ENCODE measurements at regions not wholly inside any gene's neighbourhood (a gene's known extent, or its start where the extent isn't known, plus 50 kb on each side); places are given as distances from the start of the nearest gene placed in this dataset.

DNA sequence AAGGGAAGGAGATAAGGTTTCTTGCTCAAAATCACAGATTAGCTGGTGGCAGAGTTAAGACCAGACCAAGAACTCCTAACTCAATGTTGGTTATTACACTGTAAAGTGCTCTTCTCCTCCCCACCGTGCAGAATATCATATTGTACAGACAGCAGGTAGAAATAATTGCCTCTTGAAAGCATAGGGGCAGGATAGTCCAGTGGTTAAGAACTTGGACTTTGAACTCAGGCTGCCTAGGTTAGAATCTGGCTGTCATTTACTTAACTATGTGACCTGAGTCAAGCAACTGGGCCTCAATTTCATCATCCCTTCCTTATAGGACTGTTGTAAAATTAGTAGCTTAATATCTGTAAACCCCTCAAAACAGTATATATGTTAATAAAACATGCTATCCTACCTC is 114.9 kb upstream of the HIVEP3 start:
- ATAC-seq: no peak

DNA sequence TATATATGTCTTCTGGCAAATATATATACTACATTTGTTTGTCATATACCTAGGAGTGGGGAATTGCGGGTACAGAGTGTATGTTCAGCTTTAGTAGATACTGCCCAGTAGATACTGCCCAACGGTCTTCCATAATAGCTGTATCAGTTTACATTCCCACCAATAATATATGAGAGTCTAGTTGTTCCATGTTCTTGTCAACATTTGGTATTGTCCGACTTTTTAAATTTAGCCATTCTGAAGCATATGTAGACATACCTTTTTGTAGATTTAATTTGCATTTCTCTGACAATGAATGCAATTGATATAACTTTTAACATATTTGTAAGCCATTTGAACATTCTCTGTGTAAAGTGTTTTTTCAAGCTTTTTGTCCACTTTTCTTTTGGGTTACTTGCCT is 99.0 kb upstream of the HIVEP3 start:
- no peak for ATAC-seq

DNA sequence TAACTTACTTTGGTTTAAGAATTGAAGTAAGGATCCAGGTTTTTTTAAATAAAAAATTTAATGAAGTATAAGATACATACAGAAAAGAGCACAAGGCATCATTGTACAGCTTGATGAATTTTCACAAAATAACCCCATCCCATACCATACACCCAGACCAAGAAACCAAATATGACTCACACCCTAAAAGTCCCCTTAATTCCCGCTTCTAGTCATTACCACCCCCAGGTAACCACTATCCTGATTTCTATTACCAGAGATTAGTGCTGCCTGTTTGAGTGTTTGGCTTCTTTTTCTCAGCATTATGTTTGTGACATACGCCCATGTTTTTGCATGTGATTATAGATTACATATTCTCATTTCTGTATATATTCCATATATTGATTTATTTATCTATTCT is 98.5 kb upstream of the HIVEP3 start:
- ATAC-seq: no peak

DNA sequence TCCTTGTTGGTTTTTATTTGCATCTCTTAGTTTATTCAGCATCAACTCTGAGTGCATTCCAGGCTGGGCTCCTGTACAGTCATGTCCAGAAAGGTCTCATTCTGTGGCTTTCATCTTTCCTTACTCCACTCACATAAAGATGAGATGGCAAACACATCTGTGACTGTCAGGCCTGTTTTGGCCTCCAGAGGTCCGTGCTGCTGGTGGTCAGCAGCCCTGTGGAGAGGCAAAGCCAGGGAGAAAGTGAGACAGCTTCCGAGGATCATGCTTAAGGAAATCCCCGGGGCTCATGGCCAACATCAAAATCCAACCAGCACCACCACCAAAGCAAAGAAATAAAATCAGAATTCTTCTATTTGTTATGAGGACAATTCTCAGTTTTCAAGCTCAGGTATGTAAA is 96.1 kb upstream of the HIVEP3 start:
- no peak for ATAC-seq

- ATAC-seq: no peak
These were observed 95.3 kb upstream of the HIVEP3 start for GRCh38 chr1:42013881-42014470.

- ATAC-seq: no peak
These were observed 94.1 kb upstream of the HIVEP3 start for GRCh38 chr1:42012852-42013251.

GRCh38 chr1:42010381-42010780 is 91.7 kb upstream of the HIVEP3 start:
- no peak for ATAC-seq

DNA sequence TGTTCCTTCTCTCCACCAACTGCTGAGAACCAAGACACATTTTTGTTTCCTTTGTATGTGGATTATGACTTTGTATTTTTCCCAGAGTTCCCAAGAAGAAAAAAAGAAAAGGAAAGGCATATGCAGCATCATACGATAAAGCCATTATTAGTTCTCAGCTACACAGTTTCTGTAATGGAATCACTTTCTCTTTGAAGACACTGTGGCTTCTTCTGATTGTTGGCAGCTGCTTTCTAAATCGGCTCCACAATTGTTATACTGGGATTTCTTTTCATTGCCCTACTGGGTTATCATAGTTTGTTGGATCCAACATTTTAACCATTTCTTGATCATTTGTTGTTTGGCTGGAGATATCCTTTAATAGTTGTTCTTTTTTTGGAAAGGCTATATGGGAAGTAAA is 89.5 kb upstream of the HIVEP3 start:
- no peak for ATAC-seq

DNA sequence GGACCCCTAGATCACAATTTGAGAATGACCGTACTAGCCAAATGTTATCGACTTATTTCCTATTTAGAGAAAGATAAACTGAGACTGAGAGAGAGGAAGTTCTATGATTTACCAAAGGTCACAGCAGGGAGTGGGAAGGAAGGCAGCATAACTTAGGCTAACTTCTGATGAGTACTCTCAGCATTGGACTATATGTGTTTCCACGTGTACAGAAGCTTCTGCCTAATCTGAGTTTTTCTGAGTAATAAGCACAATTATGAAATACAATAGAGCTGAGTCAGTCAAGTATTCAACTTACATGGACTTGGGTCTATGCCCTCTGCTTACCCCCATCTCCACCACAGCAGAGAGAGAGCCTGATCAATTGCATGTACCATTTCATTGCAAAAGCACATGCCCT is 88.1 kb upstream of the HIVEP3 start:
- ATAC-seq: peak; percentile 68

- ATAC-seq: no peak
These were observed 87.4 kb upstream of the HIVEP3 start for GRCh38 chr1:42006093-42006492.

DNA sequence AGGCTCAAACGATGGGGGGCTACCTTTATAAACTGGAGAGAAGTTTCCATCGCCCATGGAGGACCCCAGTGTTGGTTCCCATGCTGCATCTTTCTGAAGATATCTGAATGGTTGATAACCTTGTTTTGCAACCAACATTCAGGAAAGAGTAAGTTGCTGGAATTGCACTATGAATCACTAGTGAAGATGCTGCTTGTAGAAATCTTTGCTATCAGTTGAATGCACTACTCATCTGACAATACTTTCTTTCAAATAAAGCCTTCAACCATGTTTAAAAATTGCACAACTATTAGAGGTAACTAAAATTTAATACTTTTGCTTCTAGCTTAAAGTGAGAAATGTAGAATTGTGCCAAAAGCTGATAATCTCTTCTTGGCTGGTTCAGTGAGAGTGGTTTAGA is 86.8 kb upstream of the HIVEP3 start:
- ATAC-seq: no peak

- no peak for ATAC-seq
These were observed 86.1 kb upstream of the HIVEP3 start for GRCh38 chr1:42004860-42005259.

GRCh38 chr1:42004322-42004721 is 85.6 kb upstream of the HIVEP3 start:
- ATAC-seq: no peak

DNA sequence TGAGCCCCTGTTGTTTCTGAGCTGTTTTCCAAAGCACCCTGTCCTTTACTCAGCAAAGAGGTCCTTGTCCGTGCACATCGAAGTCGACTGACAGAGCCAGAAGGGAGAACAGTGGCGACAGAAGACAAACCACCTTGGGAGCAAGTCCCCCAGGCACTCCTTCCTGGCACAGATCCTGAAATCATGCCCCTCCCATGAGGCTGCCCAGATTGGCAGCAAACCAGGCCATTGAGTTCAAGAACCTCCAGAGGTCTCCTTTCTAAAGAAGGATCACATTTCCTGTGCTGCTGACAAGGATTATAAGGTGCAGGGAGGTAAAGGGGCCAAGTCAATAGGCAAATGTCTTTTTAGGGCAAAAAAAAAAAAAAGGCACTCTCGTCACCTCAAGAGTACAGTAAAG is 84.7 kb upstream of the HIVEP3 start:
- ATAC-seq: peak; percentile 42

DNA sequence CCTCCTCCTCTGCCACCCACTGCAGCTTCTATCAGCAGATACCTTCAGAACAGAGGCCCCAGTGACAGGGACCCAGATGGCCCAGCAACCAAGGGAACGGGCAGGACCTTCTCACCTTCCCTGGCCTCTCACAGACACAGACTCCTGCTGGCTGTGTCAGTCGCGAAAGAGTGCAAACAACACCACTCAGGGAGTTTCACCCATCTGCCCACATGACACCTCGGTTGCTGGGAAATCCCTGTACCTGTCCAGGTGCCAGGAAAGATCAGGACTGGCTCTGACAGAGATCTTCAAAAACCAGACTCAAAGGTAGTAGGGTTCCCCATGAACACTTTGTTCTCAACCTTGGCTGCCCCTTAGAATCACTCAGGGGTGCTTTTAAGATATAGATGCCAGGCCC is 83.5 kb upstream of the HIVEP3 start:
- ATAC-seq: no peak

GRCh38 chr1:42000766-42001165 is 82.0 kb upstream of the HIVEP3 start:
- ATAC-seq: no peak

GRCh38 chr1:41999884-42000283 is 81.2 kb upstream of the HIVEP3 start:
- no peak for ATAC-seq

DNA sequence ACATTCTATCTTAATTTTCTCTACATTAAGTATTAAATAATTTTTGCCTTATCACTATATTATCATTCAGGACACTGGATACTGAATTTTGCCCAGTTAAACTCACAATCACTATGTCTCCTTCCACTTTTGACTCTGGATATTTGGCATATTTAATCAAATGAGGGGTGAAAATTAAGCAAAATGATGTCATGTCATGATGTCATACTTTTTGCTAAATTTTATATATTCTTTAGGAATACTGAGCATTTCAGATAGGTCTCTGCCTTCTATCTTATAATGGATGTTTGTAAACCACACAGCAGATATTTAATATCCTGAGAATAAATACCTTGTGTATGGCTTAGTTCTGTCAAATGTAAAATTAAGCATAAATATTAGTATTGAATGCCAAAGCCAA is 79.5 kb upstream of the HIVEP3 start:
- ATAC-seq: no peak

GRCh38 chr1:41997153-41997552 is 78.4 kb upstream of the HIVEP3 start:
- ATAC-seq: no peak

GRCh38 chr1:41995441-41996130 is 76.9 kb upstream of the HIVEP3 start:
- no peak for ATAC-seq

DNA sequence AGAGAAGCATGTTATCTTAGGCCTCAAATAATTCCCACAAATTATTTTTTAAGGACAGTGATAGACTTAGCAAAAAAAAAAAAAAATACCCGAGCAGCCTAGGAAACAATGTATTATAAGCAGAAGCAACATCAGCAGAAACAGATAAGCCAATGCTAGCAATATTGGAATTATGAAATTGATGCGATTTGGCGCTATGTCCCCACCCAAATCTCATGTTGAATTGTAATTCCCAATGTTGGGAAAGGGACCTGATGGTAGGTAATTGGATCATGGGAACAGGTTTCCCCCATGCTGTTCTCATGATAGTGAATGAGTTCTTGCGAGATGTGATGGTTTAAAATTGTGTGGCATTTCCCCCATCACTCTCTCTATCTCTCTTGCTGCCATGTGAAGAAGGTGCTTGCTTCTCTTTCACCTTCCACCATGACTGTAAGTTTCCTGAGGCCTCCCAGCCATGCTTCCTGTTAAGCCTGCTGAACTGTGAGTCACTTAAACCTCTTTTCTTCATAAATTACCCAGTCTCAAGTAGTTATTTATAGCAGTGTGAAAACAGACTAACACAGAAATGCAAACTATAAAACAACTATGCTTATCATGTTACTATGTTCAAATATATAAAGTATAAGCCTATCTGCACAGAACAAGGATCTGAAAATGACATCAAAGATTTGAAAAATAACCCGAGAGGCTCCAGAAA is 75.6 kb upstream of the HIVEP3 start:
- no peak for ATAC-seq

DNA sequence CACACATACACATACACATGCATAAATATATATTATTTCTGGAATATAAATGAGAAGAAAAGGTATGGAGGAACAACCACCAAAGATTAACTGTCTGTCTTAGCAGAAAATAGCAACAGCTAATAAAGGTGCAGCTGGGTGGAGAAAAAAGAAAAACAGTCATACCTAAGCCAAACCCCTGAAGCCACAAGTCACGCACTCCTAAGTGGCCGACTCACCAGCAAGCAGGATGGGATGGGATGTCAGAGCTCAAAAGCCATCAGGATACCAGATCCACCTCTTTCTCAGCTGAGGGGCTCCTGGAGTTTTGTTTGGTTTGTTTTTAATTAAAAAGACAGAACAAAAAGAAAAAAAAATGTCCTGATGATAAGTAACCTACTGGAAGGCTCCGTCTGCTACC is 64.7 kb upstream of the HIVEP3 start:
- ATAC-seq: no peak

DNA sequence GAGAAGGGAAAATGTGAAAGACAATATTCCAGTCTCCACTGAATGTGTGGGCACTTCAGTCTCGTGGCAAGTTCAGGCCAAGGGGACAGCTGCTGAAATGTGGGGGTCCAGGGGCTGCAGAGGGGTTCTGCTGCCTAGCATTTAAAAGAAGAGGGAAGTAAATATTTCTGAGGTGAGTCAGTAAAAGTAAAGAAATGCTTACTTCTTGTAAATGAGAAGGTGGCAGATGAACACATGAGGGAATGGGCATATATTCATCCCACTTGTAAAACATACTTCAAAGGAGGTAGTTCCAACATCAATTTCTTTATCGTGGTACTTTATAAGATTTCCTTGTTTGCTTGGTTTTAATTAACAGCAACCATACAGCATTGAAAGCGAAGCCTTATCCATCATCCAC is 63.1 kb upstream of the HIVEP3 start:
- ATAC-seq: no peak
